GM19240 (cell line): ENCODE measurements at regions not wholly inside any gene's neighbourhood (a gene's known extent, or its start where the extent isn't known, plus 50 kb on each side); places are given as distances from the start of the nearest gene placed in this dataset.
"Not testable (repeated sequence)": the region's sequence is repeated elsewhere in the genome, so short reads cannot be mapped to it uniquely, and the experiment has no call there.

Experiments used
- DNase-seq: peaks from one replicate; pipeline ENCODE4 v3.0.0; 2011; ENCODE audit warnings: low spot score; ENCODE audit not compliant: insufficient read length

- DNase-seq: no peak
Observed at GRCh38 chr4:178953447-178954120, 1511.3 kb upstream of the AGA start.

DNA sequence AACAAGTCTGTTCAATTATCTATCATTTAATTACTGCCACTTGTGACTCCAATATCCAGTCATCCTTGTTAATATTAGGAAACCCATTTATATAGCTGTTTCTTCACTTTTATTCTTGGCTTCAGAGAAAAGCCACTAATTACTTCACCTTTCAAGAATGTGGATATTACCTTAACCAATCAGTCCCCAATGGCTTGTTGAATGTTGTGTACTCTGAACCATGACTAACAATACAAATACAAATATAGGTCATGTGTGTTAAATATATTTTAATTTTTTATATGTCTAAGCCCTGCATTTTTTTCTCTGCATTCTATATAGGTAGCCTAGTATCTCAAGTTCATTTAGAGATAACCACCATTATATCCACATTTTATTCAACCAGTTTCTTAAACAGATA lies 1513.4 kb upstream of the AGA start:
- DNase-seq: no peak

- DNase-seq: no peak
Observed at GRCh38 chr4:178958725-178959440, 1516.6 kb upstream of the AGA start.

GRCh38 chr4:178963446-178964045 lies 1521.3 kb upstream of the AGA start:
- DNase-seq: no peak

- DNase-seq: no peak
Observed at GRCh38 chr4:178966644-178967043, 1524.4 kb upstream of the AGA start.

DNA sequence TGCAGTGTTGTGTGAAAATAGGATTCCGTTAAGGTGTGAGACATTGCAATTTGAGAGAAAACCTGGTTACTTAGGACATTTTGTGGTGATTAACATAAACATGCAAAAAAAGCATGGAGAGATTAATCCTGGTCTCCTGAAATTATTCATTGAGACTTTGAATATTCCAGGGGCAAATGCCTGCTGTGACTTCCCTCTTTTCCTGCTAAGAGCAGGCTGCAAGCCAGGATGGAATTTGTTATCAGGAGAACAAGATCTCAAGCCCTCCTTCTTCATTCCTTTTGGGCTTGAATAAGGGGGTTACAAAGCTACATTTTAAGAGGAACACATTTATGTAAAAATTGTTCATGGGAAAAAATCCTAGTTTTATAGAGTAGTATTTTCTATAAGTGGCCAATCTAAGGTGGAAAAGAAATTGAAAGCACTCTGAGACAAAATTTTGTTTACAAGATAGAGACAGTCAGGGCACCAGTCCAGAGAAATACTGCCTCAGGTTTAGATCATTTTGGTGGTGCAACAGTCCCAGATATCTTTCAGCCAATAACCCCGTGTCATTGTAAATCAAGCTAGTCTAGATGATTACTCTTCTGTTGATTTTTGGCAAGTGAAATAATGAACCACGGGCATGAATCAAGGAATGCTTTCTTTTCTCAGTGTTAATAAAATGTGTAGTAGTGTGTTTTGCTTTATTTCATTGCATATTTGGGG lies 1528.3 kb upstream of the AGA start:
- no peak for DNase-seq

GRCh38 chr4:178976861-178977260 lies 1534.6 kb upstream of the AGA start:
- no peak for DNase-seq

DNA sequence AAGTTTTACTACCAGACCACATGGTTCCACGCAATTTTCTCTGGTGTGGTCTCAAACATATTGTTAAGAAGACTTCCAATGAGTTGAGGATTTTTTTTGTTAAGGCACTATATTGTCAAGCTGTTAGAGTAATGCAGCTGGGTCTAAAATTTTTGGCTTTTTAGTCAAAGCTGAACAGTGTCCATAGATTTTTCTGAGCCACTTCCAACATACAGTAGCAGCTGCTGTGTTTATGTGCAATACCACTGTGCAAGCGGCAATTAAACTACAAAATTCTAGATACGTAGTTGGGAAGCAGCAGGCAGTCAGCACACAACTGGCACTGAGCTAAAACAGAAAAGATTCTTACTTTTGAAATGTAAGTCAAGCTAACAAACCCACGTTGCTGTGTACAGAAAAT lies 1551.1 kb upstream of the AGA start:
- no peak for DNase-seq

DNA sequence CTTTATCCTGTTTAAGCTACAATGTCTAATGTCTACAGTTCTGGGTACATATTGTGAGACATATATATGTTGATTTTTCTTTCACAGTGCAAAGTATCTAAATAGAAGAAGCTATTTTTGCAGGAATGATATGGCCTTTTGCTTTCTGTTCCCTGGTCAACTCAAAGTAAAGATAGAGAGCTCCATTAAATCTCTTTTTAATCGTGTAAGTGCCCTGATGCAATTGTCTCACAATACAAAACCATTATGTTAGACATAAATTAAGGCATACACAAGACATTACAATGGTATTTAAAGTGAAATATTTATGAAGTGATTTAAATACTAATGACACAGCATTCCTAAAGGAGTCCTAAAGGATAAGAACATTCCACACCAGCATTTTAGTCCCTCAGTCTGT lies 1559.7 kb upstream of the AGA start:
- DNase-seq: no peak

DNA sequence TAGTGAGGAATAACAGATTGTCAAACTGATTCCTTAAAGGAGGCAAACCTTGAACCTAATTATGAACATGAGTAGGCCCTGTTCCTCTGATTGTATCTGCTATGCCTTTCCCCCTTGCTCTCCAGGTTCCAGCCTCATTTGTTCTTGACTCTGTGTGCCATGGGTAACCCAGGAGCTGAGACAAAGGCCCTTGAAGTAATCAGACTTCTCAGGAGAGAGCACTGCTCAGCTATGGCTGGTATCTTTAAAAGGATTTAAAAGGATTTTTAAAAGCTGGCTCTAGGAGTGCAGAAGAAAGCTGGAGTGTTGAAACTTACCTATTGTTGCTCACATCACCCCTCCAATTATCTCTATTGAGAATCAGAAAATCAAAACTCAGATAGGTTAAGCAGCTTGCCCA lies 1565.5 kb upstream of the AGA start:
- DNase-seq: no peak

GRCh38 chr4:179017581-179017980 lies 1575.3 kb upstream of the AGA start:
- DNase-seq: no peak

GRCh38 chr4:179027569-179027968 lies 1585.3 kb upstream of the AGA start:
- DNase-seq: no peak

DNA sequence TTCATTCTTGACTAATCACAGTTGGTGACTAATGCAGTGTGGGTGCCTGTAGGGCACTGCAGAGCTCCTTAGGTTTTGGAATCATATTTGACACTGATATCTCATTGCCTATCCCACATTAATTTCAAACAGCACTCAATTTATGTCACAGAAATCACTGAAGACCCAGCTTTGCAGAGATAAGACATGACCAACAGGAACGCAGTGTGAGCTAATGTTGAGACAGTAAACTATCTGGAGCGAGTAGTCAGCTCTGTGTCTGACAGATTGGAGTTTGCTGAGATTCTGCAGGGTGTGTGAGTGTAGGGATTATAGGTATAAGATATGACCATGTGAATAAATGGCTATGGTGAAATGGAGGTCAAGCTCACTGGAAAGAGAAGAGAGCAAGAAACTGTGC lies 1586.1 kb upstream of the AGA start:
- no peak for DNase-seq

- no peak for DNase-seq
Observed at GRCh38 chr4:179029683-179030082, 1587.4 kb upstream of the AGA start.

GRCh38 chr4:179040259-179040658 lies 1598.0 kb upstream of the AGA start:
- no peak for DNase-seq

DNA sequence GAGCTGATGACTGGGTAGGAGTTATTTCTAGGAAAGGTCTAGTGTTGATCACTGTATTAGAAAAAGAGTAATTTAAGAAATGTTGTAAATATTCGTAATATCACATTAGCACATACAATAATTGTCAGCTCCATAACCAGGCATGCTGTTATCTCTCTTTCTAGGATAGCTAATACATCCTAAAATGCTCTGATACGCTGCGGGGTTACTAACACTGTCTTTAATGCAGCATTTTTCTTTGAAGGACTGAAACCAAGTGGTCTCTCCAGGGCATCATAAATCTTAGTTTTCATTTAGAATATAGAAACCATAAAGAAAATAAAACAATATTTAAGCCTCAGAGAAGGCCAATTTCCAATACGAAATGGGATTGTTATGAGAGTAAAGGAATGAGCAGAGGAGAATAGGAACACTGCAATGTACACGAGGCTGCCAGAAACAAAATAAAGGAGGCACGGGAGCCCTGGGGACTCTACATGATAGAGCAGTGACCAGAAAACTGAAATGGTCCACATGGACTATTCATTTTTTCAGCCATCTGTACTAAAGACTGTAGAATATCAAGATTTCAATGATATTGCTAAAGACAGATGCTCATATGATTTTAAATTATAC lies 1606.7 kb upstream of the AGA start:
- DNase-seq: no peak

GRCh38 chr4:179051206-179051605 lies 1609.0 kb upstream of the AGA start:
- DNase-seq: no peak

DNA sequence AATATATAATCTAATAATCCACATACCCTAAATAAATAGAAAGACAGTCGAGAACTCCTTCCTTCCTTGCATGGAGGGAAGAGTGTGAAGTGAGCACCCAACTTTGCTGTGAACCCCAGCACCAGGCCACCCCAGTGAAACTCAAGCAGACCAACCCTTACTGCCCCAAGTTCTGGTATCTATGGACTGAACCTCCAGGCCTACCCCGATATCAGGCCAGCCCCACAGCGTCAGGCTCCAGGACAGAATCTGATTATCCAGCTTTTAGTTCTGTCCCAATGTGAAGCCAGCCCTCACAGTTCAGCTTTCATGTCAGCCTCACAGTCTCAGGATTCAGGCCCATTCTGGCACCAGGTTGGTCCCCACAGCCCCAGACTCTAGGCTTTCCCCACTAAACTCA lies 1617.2 kb upstream of the AGA start:
- DNase-seq: no peak

- not testable (repeated sequence) for DNase-seq
Observed at GRCh38 chr4:179066254-179066653, 1624.0 kb upstream of the AGA start.

GRCh38 chr4:179071131-179071530 lies 1628.9 kb upstream of the AGA start:
- DNase-seq: no peak

GRCh38 chr4:179076865-179077264 lies 1634.6 kb upstream of the AGA start:
- DNase-seq: no peak
